ENCODE measurements at regions not wholly inside any gene's neighbourhood (a gene's known extent, or its start where the extent isn't known, plus 50 kb on each side); places are given as distances from the start of the nearest gene placed in this dataset.

- TF ChIP-seq CTCF (IDR thresholded peaks at IDR 0.05) (no peak), EZH2 (IDR thresholded peaks at IDR 0.05; ENCODE audit: borderline replicate concordance, insufficient read depth, low read depth, low read length, poor library complexity, severe bottlenecking) (no peak)
Observed at GRCh38 chr11:27287205-27287604, 75.8 kb downstream of the CCDC34 start.

Measured in B cell (primary cell).